K562 (cell line): ENCODE measurements at regions not wholly inside any gene's neighbourhood (a gene's known extent, or its start where the extent isn't known, plus 50 kb on each side); places are given as distances from the start of the nearest gene placed in this dataset.

Source experiments
- ATAC-seq: fragments of 200-7000 bp; cut with Tn5 transposase; 3 replicates; pipeline ENCODE4 v1.9.1; 2020; ENCODE audit warnings: moderate library complexity
- BruUV-seq: library from RNA; stranded (reverse); fragments of 400-500 nt; replicated peaks from 2 replicates; lab custom pipeline; 2021; lab: Mats Ljungman, UMichigan
- CTCF ChIA-PET: fragments of 300-600 bp; formaldehyde crosslinking; extraction: SDS; loops from one replicate; lab custom pipeline; 2021; ENCODE audit warnings: low intra/inter-chr PET ratio; lab: Yijun Ruan, JAX
- POLR2A ChIA-PET: fragments of 300-600, 350-650 bp; sonication (Branson Sonifier 250); formaldehyde crosslinking; extraction: SDS; loops from one replicate; lab custom pipeline; 2021; ENCODE audit warnings: antibody characterized with exemption, inconsistent platforms; lab: Yijun Ruan, JAX
- DNase-seq, 4 experiments: peaks; one replicate each; pipeline versions ENCODE4 v3.0.0 to v3.0.0-alpha.2; 2011 to 2018; ENCODE audit warnings: low spot score in 3 of 4, mixed read lengths in 3 of 4; ENCODE audit errors: extremely low read depth in 1 of 4
- FAIRE-seq: peaks from 2 replicates; lab custom pipeline; 2011; peaks lifted over from hg19 to GRCh38; lab: Jason Lieb, UNC
- H2AFZ ChIP-seq: 2 replicates; pipeline ENCODE4 v1.6.0; 2011; ENCODE audit warnings: low read depth, low read length, control low read depth, inconsistent platforms
- H3K27ac ChIP-seq: fragments of 200-600 bp; 3 replicates; pipeline ENCODE4 v1.8.0; 2011; ENCODE audit warnings: low read depth, mild to moderate bottlenecking, control low read depth, inconsistent platforms, low read length, moderate library complexity, mixed read lengths; ENCODE audit errors: extremely low read depth
- H3K27me3 ChIP-seq, 2 experiments: fragments of 300-600 bp in 1 of 2; 2 replicates in 1 of 2; 3 replicates in 1 of 2; pipeline versions ENCODE4 v1.6.0 to v1.8.0; 2011; ENCODE audit warnings: inconsistent platforms in 2 of 2, low read length in 2 of 2, mild to moderate bottlenecking in 1 of 2, mixed read lengths in 1 of 2, moderate library complexity in 1 of 2; ENCODE audit not compliant: control insufficient read depth in 2 of 2, insufficient read depth in 2 of 2
- H3K36me3 ChIP-seq: fragments of 300-600 bp; 3 replicates; pipeline ENCODE4 v1.8.0; 2011; ENCODE audit warnings: mild to moderate bottlenecking, low read length, inconsistent platforms; ENCODE audit not compliant: control insufficient read depth, insufficient read depth
- H3K4me1 ChIP-seq, 2 experiments: fragments of 200-600 bp in 1 of 2; replicated peaks in 1 of 2; 2 replicates in 1 of 2; 3 replicates in 1 of 2; pipeline versions ENCODE4 v1.5.1 to v1.8.0; 2011; ENCODE audit warnings: inconsistent platforms in 2 of 2, low read length in 2 of 2, mild to moderate bottlenecking in 1 of 2, mixed read lengths in 1 of 2, moderate library complexity in 1 of 2; ENCODE audit not compliant: control insufficient read depth in 2 of 2, insufficient read depth in 2 of 2
- H3K4me2 ChIP-seq: 2 replicates; pipeline ENCODE4 v1.6.1; 2011; ENCODE audit warnings: low read length, control low read depth, inconsistent platforms, mixed read lengths; ENCODE audit not compliant: insufficient read depth
- H3K4me3 ChIP-seq: fragments of 200-600 bp; sonication (generic), shearing (Covaris generic); 2 replicates; pipeline ENCODE4 v1.5.1; 2016; ENCODE audit warnings: control low read depth, inconsistent platforms
- H3K79me2 ChIP-seq: fragments of 200-600 bp; 3 replicates; pipeline ENCODE4 v1.8.0; 2011; ENCODE audit warnings: low read length, inconsistent platforms; ENCODE audit not compliant: control insufficient read depth, insufficient read depth
- H3K9ac ChIP-seq, 2 experiments: 2 replicates each; pipeline versions ENCODE4 v1.6.0 to v1.6.1; 2011; ENCODE audit warnings: low read depth in 2 of 2, low read length in 2 of 2, control low read depth in 1 of 2, inconsistent platforms in 1 of 2, mild to moderate bottlenecking in 1 of 2, mixed read lengths in 1 of 2; ENCODE audit not compliant: insufficient read depth in 1 of 2
- H3K9me1 ChIP-seq: one replicate; pipeline ENCODE4 v1.6.0; 2011; ENCODE audit warnings: inconsistent platforms, mild to moderate bottlenecking, low read length, moderate library complexity; ENCODE audit not compliant: control insufficient read depth, insufficient read depth
- H3K9me3 ChIP-seq: replicated peaks from 2 replicates; pipeline ENCODE4 v1.5.1; 2011; ENCODE audit warnings: low read depth, low read length, inconsistent platforms; ENCODE audit not compliant: control insufficient read depth, insufficient read depth
- H4K20me1 ChIP-seq: replicated peaks from 2 replicates; pipeline ENCODE4 v1.6.1; 2011; ENCODE audit warnings: low read length, inconsistent platforms, mixed read lengths; ENCODE audit not compliant: control insufficient read depth, insufficient read depth
- DPF2 ChIP-seq: fragments of 450-650 bp; IDR thresholded peaks from 2 replicates; pipeline ENCODE4 v1.6.1; 2016
- ERF ChIP-seq: fragments of 450-650 bp; formaldehyde crosslinking; IDR thresholded peaks from 2 replicates; pipeline ENCODE4 v1.4.0; 2020; ENCODE audit warnings: mild to moderate bottlenecking, mixed read lengths
- MYBL2 ChIP-seq, 2 experiments: fragments of 450-650 bp in 1 of 2; sonication (generic) in 1 of 2; formaldehyde crosslinking in 1 of 2; IDR thresholded peaks; 2 replicates each; pipeline versions ENCODE4 v1.6.1 to v1.8.1; 2017 to 2022; ENCODE audit warnings: borderline replicate concordance in 1 of 2, inconsistent platforms in 1 of 2, low read depth in 1 of 2, mild to moderate bottlenecking in 1 of 2, missing genetic modification reagents in 1 of 2, moderate library complexity in 1 of 2
- YBX1 ChIP-seq: fragments of 450-650 bp; IDR thresholded peaks from 2 replicates; pipeline ENCODE4 v1.7.1; 2016; ENCODE audit warnings: mild to moderate bottlenecking
- ZBTB43 ChIP-seq: sonication (generic); formaldehyde crosslinking; IDR thresholded peaks from 2 replicates; pipeline ENCODE4 v1.8.0; 2023; ENCODE audit warnings: mild to moderate bottlenecking, missing genetic modification reagents
- ZNF41 ChIP-seq: fragments of 250-450 bp; sonication (Bioruptor Pico); conservative IDR thresholded peaks from 2 replicates; pipeline ENCODE4 v1.4.0; 2020; ENCODE audit warnings: mild to moderate bottlenecking
- ZNF639 ChIP-seq, 2 experiments: fragments of 200-800 bp in 1 of 2; sonication (Bioruptor generic) in 1 of 2; sonication (generic) in 1 of 2; formaldehyde crosslinking in 1 of 2; IDR thresholded peaks in 1 of 2; conservative IDR thresholded peaks in 1 of 2; 2 replicates each; pipeline versions ENCODE4 v1.5.0 to v1.6.1; 2016 to 2020; ENCODE audit warnings: missing compliant biosample characterization in 1 of 2, missing genetic modification characterization in 1 of 2, missing genetic modification reagents in 1 of 2
- ZNF778 ChIP-seq: fragments of 450-650 bp; formaldehyde crosslinking; IDR thresholded peaks from 2 replicates; pipeline ENCODE4 v1.4.0; 2020; ENCODE audit warnings: mild to moderate bottlenecking, moderate library complexity
- ZSCAN32 ChIP-seq: fragments of 450-650 bp; formaldehyde crosslinking; IDR thresholded peaks from 2 replicates; pipeline ENCODE4 v1.4.0; 2020; ENCODE audit warnings: mild to moderate bottlenecking, moderate library complexity
- WGBS: fragments of 100-300 bp; shearing (Covaris generic); methylation state at CpG from one replicate; pipeline ENCODE4 v1.1.6; 2016; ENCODE audit warnings: low coverage, mixed read lengths; ENCODE audit not compliant: insufficient coverage; ENCODE audit errors: missing lambda C conversion rate; 5-methylcytosine and 5-hydroxymethylcytosine counted together
- in situ Hi-C: fragments of 300-500 bp; cut with MboI; formaldehyde crosslinking; loops from 4 replicates; pipeline ENCODE4 v1.15.0; 2018; ENCODE audit warnings: inconsistent platforms, mixed read lengths
- intact Hi-C: fragments of 100-400 bp; cut with micrococcal nuclease; formaldehyde crosslinking; loops from 2 replicates; pipeline ENCODE4 v1.14.2; 2022

- no peak for ATAC-seq
- Histone ChIP-seq H3K36me3 (no peaks in the 10 kb centered on the region), H3K4me3 (no peak overlapping the region)
- no peak for TF ChIP-seq MYBL2 (IDR thresholded peaks at IDR 0.05; ENCODE audit: low read depth)
- TF ChIP-seq MYBL2 (CRISPR knock-in tag; IDR thresholded peaks at IDR 0.05; ENCODE audit: borderline replicate concordance), result no peak
- TF ChIP-seq DPF2, result no peak
- no peak for TF ChIP-seq ZNF639 (CRISPR knock-in tag; conservative IDR thresholded peaks at IDR 0.05 in 1 of 2, IDR thresholded peaks at IDR 0.05 in 1 of 2)
- TF ChIP-seq ERF, result no peak
- TF ChIP-seq, all 486 proteins: peak for 0
- DNase-seq (no peak), FAIRE-seq (no peak)
- POLR2A ChIA-PET, result no interaction called here
- in situ Hi-C loops (no loop called here), intact Hi-C loops (no loop called here)
- H3K4me1 ChIP-seq, result no peaks in the 10 kb centered on the region
- H3K4me2 ChIP-seq, result no peak overlapping the region
- WGBS, result 67% methylated on average over 2 of the region's 4 CpGs
- H3K9me1 ChIP-seq, result no peaks in the 10 kb centered on the region
- BruUV-seq, result no TSS peak
- H3K27ac ChIP-seq, result no peak overlapping the region
- no peaks in the 10 kb centered on the region for H3K79me2 ChIP-seq
- H4K20me1 ChIP-seq, result no peaks in the 10 kb centered on the region
- H3K9me3 ChIP-seq, result no peaks in the 10 kb centered on the region
- no peak overlapping the region for H3K9ac ChIP-seq
- no peak overlapping the region for H2AFZ ChIP-seq
- CTCF ChIA-PET, result no interaction called here
- H3K27me3 ChIP-seq, result no peaks in the 10 kb centered on the region; a peak in 1 of 5 replicates
Observed at GRCh38 chr2:37752766-37753165, 81.3 kb upstream of the CDC42EP3 start.

- Histone ChIP-seq H3K27me3 (no peaks in the 10 kb centered on the region; a peak in 1 of 5 replicates), H3K4me2 (no peak overlapping the region), H3K9ac (no peak overlapping the region), H3K27ac (no peak overlapping the region), H3K4me1 (no peaks in the 10 kb centered on the region), H3K9me3 (no peaks in the 10 kb centered on the region), H3K4me3 (no peak overlapping the region), H3K36me3 (no peaks in the 10 kb centered on the region), H4K20me1 (no peaks in the 10 kb centered on the region), H3K9me1 (no peaks in the 10 kb centered on the region), H2AFZ (no peak overlapping the region), H3K79me2 (no peaks in the 10 kb centered on the region)
- CTCF ChIA-PET, result no interaction called here
- POLR2A ChIA-PET, result no interaction called here
- DNase-seq (no peak), FAIRE-seq (no peak), ATAC-seq (no peak)
- in situ Hi-C loops, result no loop called here
- no TSS peak for BruUV-seq
- WGBS, result 9% methylated on average over 8 of the region's 8 CpGs
- intact Hi-C loops, result no loop called here
- no peak for TF ChIP-seq ZBTB43
- TF ChIP-seq ZSCAN32 (CRISPR knock-in tag), result no peak
- TF ChIP-seq ZNF41 (CRISPR knock-in tag), result no peak
- TF ChIP-seq ZNF778 (CRISPR knock-in tag), result no peak
- no peak for TF ChIP-seq YBX1
Observed at GRCh38 chr2:37753758-37754157, 82.3 kb upstream of the CDC42EP3 start.
